GM12864 (cell line): ENCODE measurements at regions not wholly inside any gene's neighbourhood (a gene's known extent, or its start where the extent isn't known, plus 50 kb on each side); places are given as distances from the start of the nearest gene placed in this dataset.

Experiments
- DNase-seq: peaks from one replicate; pipeline ENCODE4 v3.0.0-alpha.2; 2011; ENCODE audit warnings: low read depth
- H3K4me3 ChIP-seq: 2 replicates; pipeline ENCODE4 v1.5.1; 2011; ENCODE audit warnings: mild to moderate bottlenecking, low read depth, low read length, control low read depth
- CTCF ChIP-seq: IDR thresholded peaks from 2 replicates; pipeline ENCODE4 v1.5.1; 2011; ENCODE audit warnings: low read depth, mild to moderate bottlenecking, moderate library complexity, low read length, control low read depth, inconsistent platforms; ENCODE audit errors: missing control alignments

- TF ChIP-seq CTCF, result no peak
- no peak for DNase-seq
- no peak overlapping the region for H3K4me3 ChIP-seq
These were observed 607.5 kb upstream of the SLC39A10 start for GRCh38 chr2:195049372-195050031.

GRCh38 chr2:195047955-195048354 is 609.1 kb upstream of the SLC39A10 start:
- H3K4me3 ChIP-seq, result no peak overlapping the region
- TF ChIP-seq CTCF, result no peak
- DNase-seq, result no peak

- no peak for DNase-seq
- TF ChIP-seq CTCF, result no peak
- H3K4me3 ChIP-seq, result no peak overlapping the region
These were observed 612.2 kb upstream of the SLC39A10 start for GRCh38 chr2:195044801-195045200.

- no peak for DNase-seq
- no peak overlapping the region for H3K4me3 ChIP-seq
- TF ChIP-seq CTCF, result no peak
These were observed 618.9 kb upstream of the SLC39A10 start for GRCh38 chr2:195038153-195038552.

- no peak for TF ChIP-seq CTCF
- no peak for DNase-seq
- no peak overlapping the region for H3K4me3 ChIP-seq
These were observed 620.0 kb upstream of the SLC39A10 start for GRCh38 chr2:195037045-195037444.

GRCh38 chr2:195031411-195031810 is 625.6 kb upstream of the SLC39A10 start:
- no peak overlapping the region for H3K4me3 ChIP-seq
- no peak for DNase-seq
- TF ChIP-seq CTCF, result no peak
